Pancreas (tissue), 10 donors: ENCODE measurements at regions not wholly inside any gene's neighbourhood (a gene's known extent, or its start where the extent isn't known, plus 50 kb on each side); places are given as distances from the start of the nearest gene placed in this dataset.

ENCODE experiments used
- ATAC-seq, 4 donors: fragments of 200-7000 bp; cut with Tn5 transposase; one replicate each; pipeline versions ENCODE4 v1.8.0 to v1.9.1; 2020; ENCODE audit warnings: mild to moderate bottlenecking in 4 of 4, moderate library complexity in 4 of 4
- DNase-seq, 6 donors: peaks; one replicate each; pipeline ENCODE4 v3.0.0-alpha.2; 2020
- FAIRE-seq: peaks from 2 replicates; lab custom pipeline; 2012; peaks lifted over from hg19 to GRCh38; lab: Jason Lieb, UNC
- H3K27ac ChIP-seq, 4 donors: fragments of 200-600 bp; sonication (generic); 1 replicate in 3 of 4; 2 replicates in 1 of 4; pipeline versions ENCODE4 v1.5.0 to v1.8.0; 2020
- H3K27me3 ChIP-seq, 4 donors: fragments of 200-600 bp; one replicate each; pipeline ENCODE4 v1.8.0; 2021
- H3K36me3 ChIP-seq, 3 donors: fragments of 200-600 bp; sonication (generic) in 1 of 3; one replicate each; pipeline versions ENCODE4 v1.5.0 to v1.8.0; 2020 to 2021
- H3K4me1 ChIP-seq, 3 donors: fragments of 200-600 bp; one replicate each; pipeline ENCODE4 v1.8.0; 2021
- H3K4me3 ChIP-seq, 4 donors: fragments of 200-600 bp; sonication (generic) in 2 of 4; one replicate each; pipeline versions ENCODE4 v1.5.0 to v1.8.0; 2020 to 2021
- H3K9me3 ChIP-seq, 4 donors: fragments of 200-600 bp; one replicate each; pipeline ENCODE4 v1.8.0; 2021
- WGBS, 2 donors: extraction: QIAGEN DNeasy Blood & Tissue Kit; methylation state at CpG; one replicate each; pipeline ENCODE4 v1.1.7; 2013; 5-methylcytosine and 5-hydroxymethylcytosine counted together
- intact Hi-C, 3 donors: fragments of 100-400 bp; cut with DNase I; formaldehyde crosslinking; loops; one replicate each; pipeline versions ENCODE4 v1.11.1 to v1.14.2; 2022
- TF ChIP-seq, protein P1 (sequence below), 4 donors: fragments of 200-600 bp; sonication (generic) in 3 of 4; IDR thresholded peaks; one replicate each; pipeline versions ENCODE4 v1.5.0 to v1.8.0; 2021; ENCODE audit warnings: antibody characterized with exemption in 4 of 4
- donor health status: healthy with polysubstance abuse.
- donor health status: DM: no; HTN: no; CAD: no; lungs with moderate emphysema.
- donor health status: DM: no; HTN: no; CAD: no.
- donor health status: control.
- donor health status: control.
- donor health status: Bipolar disorder and iron deficiency.
- donor health status: DM: yes; HTN: yes; CAD: no.
- donor health status: DM: no; HTN: no; CAD: no.
- donor health status: DM: no; HTN: no; CAD: no.
- donor health status: DM: yes; HTN: yes; CAD: no.

DNA sequence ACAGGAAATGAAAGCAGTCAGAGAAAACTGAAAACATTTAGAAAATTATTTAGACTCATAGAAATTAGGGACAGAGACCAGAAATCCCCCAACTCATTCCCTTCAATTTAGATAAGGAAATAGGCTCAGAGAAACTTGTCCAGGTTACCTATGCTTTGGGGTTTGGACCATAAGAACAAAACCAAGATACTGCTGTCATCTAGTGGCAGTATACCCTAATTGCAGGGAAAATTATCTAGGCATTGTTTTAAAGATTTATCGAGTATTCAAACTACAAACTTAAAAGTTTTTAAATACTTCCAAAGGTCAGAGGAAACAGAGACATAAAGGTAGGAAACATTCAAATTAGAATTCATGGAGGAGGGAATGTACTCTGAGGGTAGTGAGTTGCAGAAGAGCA lies 67.0 kb upstream of the KLHL13 start:
- peak; percentile 60 for FAIRE-seq
- WGBS, 2 donors: 82 to 93% methylated on average over 1 of the region's 1 CpG

DNA sequence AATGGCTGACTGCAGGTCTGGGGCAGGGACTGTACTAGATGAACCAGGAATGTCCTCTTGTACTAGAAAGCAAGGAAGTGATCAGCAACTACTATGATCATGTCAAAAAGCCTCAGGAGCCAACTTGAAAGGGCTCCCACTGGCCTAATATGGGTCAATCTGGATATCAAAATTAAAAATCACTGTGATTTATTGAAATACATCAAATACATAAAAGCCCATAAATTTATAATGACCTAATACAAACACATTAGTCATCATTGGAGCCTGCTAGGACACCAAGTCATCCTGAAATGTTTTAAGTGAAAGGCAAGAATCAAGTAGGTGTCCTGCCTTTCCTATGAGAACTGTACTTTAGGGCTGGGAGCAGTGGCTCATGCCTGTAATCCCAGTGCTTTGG lies 70.5 kb upstream of the KLHL13 start:
- FAIRE-seq (no peak), ATAC-seq (no peak), DNase-seq (no peak)
- H3K27me3 ChIP-seq: peaks cover 0 to 3% (median 0%) of the 10 kb centered on the region in 4 donors
- no peak overlapping the region for H3K4me3 ChIP-seq
- peaks cover 0 to 6% (median 5%) of the 10 kb centered on the region in 3 donors for H3K4me1 ChIP-seq
- no peaks in the 10 kb centered on the region for H3K36me3 ChIP-seq
- TF ChIP-seq, protein P1, sequence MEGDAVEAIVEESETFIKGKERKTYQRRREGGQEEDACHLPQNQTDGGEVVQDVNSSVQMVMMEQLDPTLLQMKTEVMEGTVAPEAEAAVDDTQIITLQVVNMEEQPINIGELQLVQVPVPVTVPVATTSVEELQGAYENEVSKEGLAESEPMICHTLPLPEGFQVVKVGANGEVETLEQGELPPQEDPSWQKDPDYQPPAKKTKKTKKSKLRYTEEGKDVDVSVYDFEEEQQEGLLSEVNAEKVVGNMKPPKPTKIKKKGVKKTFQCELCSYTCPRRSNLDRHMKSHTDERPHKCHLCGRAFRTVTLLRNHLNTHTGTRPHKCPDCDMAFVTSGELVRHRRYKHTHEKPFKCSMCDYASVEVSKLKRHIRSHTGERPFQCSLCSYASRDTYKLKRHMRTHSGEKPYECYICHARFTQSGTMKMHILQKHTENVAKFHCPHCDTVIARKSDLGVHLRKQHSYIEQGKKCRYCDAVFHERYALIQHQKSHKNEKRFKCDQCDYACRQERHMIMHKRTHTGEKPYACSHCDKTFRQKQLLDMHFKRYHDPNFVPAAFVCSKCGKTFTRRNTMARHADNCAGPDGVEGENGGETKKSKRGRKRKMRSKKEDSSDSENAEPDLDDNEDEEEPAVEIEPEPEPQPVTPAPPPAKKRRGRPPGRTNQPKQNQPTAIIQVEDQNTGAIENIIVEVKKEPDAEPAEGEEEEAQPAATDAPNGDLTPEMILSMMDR (IDR thresholded peaks at IDR 0.05): no peak
- intact Hi-C loops: no loop called here
- H3K9me3 ChIP-seq: no peaks in the 10 kb centered on the region
- H3K27ac ChIP-seq: no peak overlapping the region

More for the DNA sequence above, 67.0 kb upstream of the KLHL13 start:
- ATAC-seq (peak in 1 of 4 donors; percentile 22), DNase-seq (no peak)
- Histone ChIP-seq H3K27ac (no peak overlapping the region), H3K36me3 (no peaks in the 10 kb centered on the region), H3K4me1 (peaks cover 0 to 3% (median 0%) of the 10 kb centered on the region in 3 donors), H3K9me3 (no peaks in the 10 kb centered on the region), H3K4me3 (no peak overlapping the region), H3K27me3 (peaks cover 0 to 3% (median 0%) of the 10 kb centered on the region in 4 donors)
- intact Hi-C loops: no loop called here
- TF ChIP-seq, protein P1 (IDR thresholded peaks at IDR 0.05): no peak

DNA sequence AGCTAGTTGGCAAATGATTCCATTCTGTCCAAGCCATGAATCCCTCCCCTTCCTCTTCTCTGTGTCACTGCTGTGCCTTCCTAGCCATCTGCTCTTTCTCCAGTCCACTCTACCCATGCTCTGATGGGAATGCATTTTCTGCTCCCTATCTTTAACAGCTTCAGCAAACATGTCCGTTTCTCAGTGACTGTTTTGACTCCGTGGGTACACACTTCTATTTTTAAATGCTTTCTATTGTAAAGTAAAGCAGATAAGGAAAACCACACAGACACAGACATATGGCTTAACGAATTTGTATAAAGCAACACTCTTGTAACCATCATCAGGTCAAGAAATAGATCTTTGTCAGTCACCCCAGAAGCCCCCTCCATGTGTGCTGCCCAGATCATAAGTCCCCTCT lies 72.4 kb upstream of the KLHL13 start:
- intact Hi-C loops: no loop called here
- Histone ChIP-seq H3K27me3 (no peaks in the 10 kb centered on the region), H3K36me3 (no peaks in the 10 kb centered on the region), H3K27ac (peak overlapping the region; percentile 22 to 46 (median 35)), H3K4me1 (peaks cover 0 to 6% (median 5%) of the 10 kb centered on the region in 3 donors), H3K4me3 (no peak overlapping the region), H3K9me3 (no peaks in the 10 kb centered on the region)
- WGBS, 2 donors: 18 to 23% methylated on average over 3 of the region's 3 CpGs
- DNase-seq (peak in 3 of 6 donors; percentile 15 to 56 (median 28)), FAIRE-seq (no peak), ATAC-seq (peak; percentile 89 to 96 (median 92))
- TF ChIP-seq, protein P1 (IDR thresholded peaks at IDR 0.05): no peak

DNA sequence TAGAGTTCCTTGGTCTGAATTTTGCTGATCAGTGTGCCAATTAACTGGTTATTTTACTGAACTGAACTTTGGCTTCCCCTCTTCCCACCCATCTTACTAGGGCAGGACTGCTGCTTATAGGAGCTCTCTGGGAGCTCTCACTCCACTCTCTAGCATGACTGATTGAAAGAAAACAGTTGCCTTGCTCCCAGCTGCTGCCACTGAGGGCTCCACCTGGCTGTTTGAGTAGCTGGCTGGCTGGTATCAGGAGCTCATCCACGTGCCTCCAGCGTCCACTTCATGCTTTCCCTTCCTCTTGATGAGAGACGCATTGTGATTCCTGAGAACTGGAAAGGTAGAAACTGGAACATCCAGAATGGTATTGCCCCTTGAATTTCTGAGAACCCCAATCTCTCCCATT lies 73.0 kb upstream of the KLHL13 start:
- TF ChIP-seq, protein P1 (IDR thresholded peaks at IDR 0.05): no peak
- intact Hi-C loops: no loop called here
- DNase-seq: peak in 4 of 6 donors; percentile 20 to 49 (median 38)
- no peaks in the 10 kb centered on the region for H3K36me3 ChIP-seq
- WGBS, 2 donors: 31 to 44% methylated on average over 3 of the region's 3 CpGs
- FAIRE-seq: no peak
- peaks cover 0 to 6% (median 5%) of the 10 kb centered on the region in 3 donors for H3K4me1 ChIP-seq
- H3K27me3 ChIP-seq: no peaks in the 10 kb centered on the region
- no peak overlapping the region for H3K4me3 ChIP-seq
- H3K9me3 ChIP-seq: no peaks in the 10 kb centered on the region
- H3K27ac ChIP-seq: peak overlapping the region in 2 of 4 donors; percentile 39 to 46
- peak; percentile 88 to 91 (median 91) for ATAC-seq

DNA sequence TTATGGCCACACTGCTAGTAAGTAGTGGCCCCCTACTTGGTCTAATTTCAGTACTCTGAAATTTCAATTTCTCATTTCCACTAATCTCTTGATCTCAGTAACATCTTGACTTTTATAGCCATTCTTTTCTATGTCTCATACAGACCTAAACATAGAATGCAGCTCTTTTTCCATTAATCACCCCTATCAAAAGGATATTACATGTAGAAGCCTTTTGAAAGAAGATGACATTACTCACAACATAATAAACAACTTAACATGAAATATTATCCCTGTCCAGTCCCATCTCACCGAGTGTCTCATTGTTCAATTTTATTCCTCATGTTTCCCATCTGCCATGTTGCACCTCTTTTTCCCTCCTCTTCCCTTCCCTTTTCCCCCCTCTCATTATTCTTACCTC lies 81.1 kb upstream of the KLHL13 start:
- TF ChIP-seq, protein P1 (IDR thresholded peaks at IDR 0.05): no peak
- Histone ChIP-seq H3K36me3 (no peaks in the 10 kb centered on the region), H3K27ac (no peak overlapping the region), H3K4me3 (no peak overlapping the region), H3K9me3 (no peaks in the 10 kb centered on the region), H3K4me1 (no peaks in the 10 kb centered on the region), H3K27me3 (no peaks in the 10 kb centered on the region)
- ATAC-seq (no peak), DNase-seq (no peak), FAIRE-seq (no peak)
- intact Hi-C loops: no loop called here
- WGBS, 2 donors: 59 to 88% methylated on average over 1 of the region's 1 CpG
